GM12878 (cell line): ENCODE measurements at regions not wholly inside any gene's neighbourhood (a gene's known extent, or its start where the extent isn't known, plus 50 kb on each side); places are given as distances from the start of the nearest gene placed in this dataset.

Experiments
- ATAC-seq: fragments of 200-7000 bp; cut with Tn5 transposase; 3 replicates; pipeline ENCODE4 v1.9.1; 2020; ENCODE audit warnings: mild to moderate bottlenecking, moderate library complexity
- BruUV-seq: library from RNA; stranded (reverse); fragments of 400-500 nt; replicated peaks from 2 replicates; lab custom pipeline; 2021; lab: Mats Ljungman, UMichigan
- CTCF ChIA-PET: fragments of 300-600 bp; sonication (Branson Sonifier 250); formaldehyde crosslinking; extraction: SDS; loops from one replicate; lab custom pipeline; 2021; ENCODE audit warnings: inconsistent platforms; lab: Yijun Ruan, JAX
- POLR2A ChIA-PET: fragments of 350-600 bp; formaldehyde crosslinking; extraction: SDS; loops from one replicate; lab custom pipeline; 2021; ENCODE audit warnings: inconsistent platforms; lab: Charles Lee
- RAD21 ChIA-PET: fragments of 300-600 bp; sonication (Branson Sonifier 250); formaldehyde crosslinking; loops from one replicate; lab custom pipeline; 2023; ENCODE audit warnings: antibody characterized with exemption; ENCODE audit not compliant: unreplicated experiment; lab: Charles Lee
- SMC1A ChIA-PET: fragments of 300-600 bp; sonication (Branson Sonifier 250); formaldehyde crosslinking; loops from one replicate; lab custom pipeline; 2023; ENCODE audit not compliant: unreplicated experiment, uncharacterized antibody; lab: Charles Lee
- DNase-seq: peaks from one replicate; pipeline ENCODE4 v3.0.0-alpha.2; 2011; ENCODE audit warnings: low read depth, low spot score
- FAIRE-seq: peaks from 3 replicates; lab custom pipeline; 2011; peaks lifted over from hg19 to GRCh38; lab: Jason Lieb, UNC
- H2AFZ ChIP-seq: 2 replicates; pipeline ENCODE4 v1.6.0; 2011; ENCODE audit warnings: low read depth, low read length, control low read depth; ENCODE audit not compliant: control insufficient read depth
- H3K27ac ChIP-seq: 2 replicates; pipeline ENCODE4 v1.5.1; 2011; ENCODE audit warnings: control low read depth; ENCODE audit not compliant: control insufficient read depth, insufficient read depth
- H3K27me3 ChIP-seq, 2 experiments: replicated peaks in 1 of 2; 2 replicates each; pipeline versions ENCODE4 v1.6.0 to v1.6.1; 2011; ENCODE audit warnings: low read length in 1 of 2; ENCODE audit not compliant: control insufficient read depth in 2 of 2, insufficient read depth in 2 of 2
- H3K36me3 ChIP-seq, 2 experiments: 2 replicates each; pipeline ENCODE4 v1.5.1; 2011; ENCODE audit warnings: low read length in 1 of 2; ENCODE audit not compliant: control insufficient read depth in 2 of 2, insufficient read depth in 2 of 2
- H3K4me1 ChIP-seq: 2 replicates; pipeline ENCODE4 v1.6.1; 2011; ENCODE audit warnings: mild to moderate bottlenecking, low read length, moderate library complexity, mixed read lengths; ENCODE audit not compliant: control insufficient read depth, insufficient read depth
- H3K4me2 ChIP-seq: 2 replicates; pipeline ENCODE4 v1.6.0; 2011; ENCODE audit warnings: control low read depth; ENCODE audit not compliant: control insufficient read depth, insufficient read depth
- H3K4me3 ChIP-seq: fragments of 200-600 bp; sonication (generic); 2 replicates; pipeline ENCODE4 v1.5.1; 2016
- H3K79me2 ChIP-seq: 2 replicates; pipeline ENCODE4 v1.6.0; 2011; ENCODE audit warnings: low read length; ENCODE audit not compliant: control insufficient read depth, insufficient read depth
- H3K9ac ChIP-seq: 2 replicates; pipeline ENCODE4 v1.8.0; 2011; ENCODE audit warnings: low read length, control low read depth, mixed read lengths; ENCODE audit not compliant: control insufficient read depth, insufficient read depth
- H3K9me3 ChIP-seq: replicated peaks from 3 replicates; pipeline ENCODE4 v1.5.1; 2011; ENCODE audit warnings: mild to moderate bottlenecking, low read length; ENCODE audit not compliant: control insufficient read depth, insufficient read depth
- H4K20me1 ChIP-seq: 2 replicates; pipeline ENCODE4 v1.6.0; 2011; ENCODE audit not compliant: control insufficient read depth, insufficient read depth
- CREM ChIP-seq: IDR thresholded peaks from 2 replicates; pipeline ENCODE4 v1.6.1; 2014; ENCODE audit warnings: antibody characterized with exemption, low read depth
- EP300 ChIP-seq, 2 experiments: fragments of 150-350 bp in 1 of 2; IDR thresholded peaks; 2 replicates each; pipeline ENCODE4 v1.6.1; 2011 to 2012; ENCODE audit warnings: low read depth in 2 of 2, low read length in 2 of 2, borderline replicate concordance in 1 of 2, improper control_type of control experiment in 1 of 2, inconsistent platforms in 1 of 2; ENCODE audit not compliant: control insufficient read depth in 1 of 2
- NR2F1 ChIP-seq: fragments of 450-650 bp; conservative IDR thresholded peaks from 2 replicates; pipeline ENCODE4 v1.6.1; 2017; ENCODE audit warnings: mild to moderate bottlenecking
- SPI1 ChIP-seq: IDR thresholded peaks from 2 replicates; pipeline ENCODE4 v1.6.1; 2011; ENCODE audit warnings: low read depth, mild to moderate bottlenecking, low read length, moderate library complexity, borderline replicate concordance; ENCODE audit not compliant: insufficient read depth
- SUZ12 ChIP-seq: fragments of 200-600 bp; sonication (generic); IDR thresholded peaks from one replicate; pipeline ENCODE4 v1.6.1; 2018; ENCODE audit warnings: antibody characterized with exemption, mild to moderate bottlenecking; ENCODE audit not compliant: unreplicated experiment
- WGBS: methylation state at CpG from one replicate; pipeline ENCODE4 v1.1.6; 2016; ENCODE audit warnings: low lambda C conversion rate; ENCODE audit not compliant: insufficient replicate concordance, insufficient coverage; ENCODE audit errors: missing lambda C conversion rate; 5-methylcytosine and 5-hydroxymethylcytosine counted together
- in situ Hi-C: fragments of 300-500 bp; cut with MboI; formaldehyde crosslinking; loops from 9 replicates; pipeline ENCODE4 v1.14.3; 2018; ENCODE audit warnings: mixed read lengths
- intact Hi-C: fragments of 100-400 bp; cut with micrococcal nuclease; formaldehyde crosslinking; loops from one replicate; pipeline ENCODE4 v1.14.2; 2022; ENCODE audit not compliant: unreplicated experiment
- TF ChIP-seq, protein P1 (sequence below): fragments of 450-650 bp; conservative IDR thresholded peaks from 2 replicates; pipeline ENCODE4 v1.6.1; 2017; ENCODE audit warnings: mild to moderate bottlenecking, moderate library complexity
- TF ChIP-seq, protein P2 (sequence below): fragments of 450-650 bp; IDR thresholded peaks from 2 replicates; pipeline ENCODE4 v1.6.1; 2014; ENCODE audit warnings: mild to moderate bottlenecking

DNA sequence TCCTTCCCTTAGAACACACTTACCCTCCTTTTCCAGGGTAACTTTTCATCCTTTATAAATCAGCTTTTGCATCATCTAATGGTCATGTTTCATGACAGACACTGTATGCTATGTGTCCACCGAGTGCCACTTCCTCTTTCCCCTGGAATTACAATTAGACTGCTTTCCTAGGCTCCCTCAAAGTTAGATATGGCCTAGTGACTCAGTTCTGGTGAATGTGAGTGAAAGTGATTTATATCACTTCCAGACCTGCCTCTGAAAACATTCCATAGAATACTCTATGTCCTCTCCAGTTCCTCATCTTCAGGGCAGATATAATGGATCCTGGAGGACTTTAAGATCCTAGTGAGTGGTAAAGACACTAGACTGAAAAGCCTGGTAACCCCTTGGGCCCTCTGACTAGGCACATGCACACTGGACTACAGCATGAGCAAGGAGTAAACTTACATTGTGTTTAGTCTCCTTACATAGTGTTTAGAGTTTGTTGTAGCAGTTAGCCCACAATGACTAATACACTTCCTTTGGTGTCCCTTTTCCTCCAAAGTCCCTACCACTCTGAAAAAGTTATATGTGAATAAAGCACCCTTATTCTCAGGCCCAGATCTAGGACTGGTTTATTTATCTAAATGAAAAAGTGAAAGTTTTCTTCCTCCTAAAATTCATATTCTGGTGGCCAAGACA is 59.3 kb downstream of the GPR88 start:
- Histone ChIP-seq H3K4me3 (no peak overlapping the region), H3K9me3 (no peaks in the 10 kb centered on the region; the same call in 2 of the 3 replicates), H3K79me2 (no peaks in the 10 kb centered on the region), H3K4me1 (no peaks in the 10 kb centered on the region), H4K20me1 (no peaks in the 10 kb centered on the region), H3K9ac (no peak overlapping the region)
- ChIA-PET RAD21 (no interaction called here), CTCF (no interaction called here), SMC1A (interaction anchor here (0.6 kb wide), 1 partner anchor 102 kb away, joined by 3 read pairs; no protein-coding TSS in a partner anchor)
- FAIRE-seq (no peak), ATAC-seq (no peak), DNase-seq (no peak)
- BruUV-seq = no TSS peak
- in situ Hi-C loops = no loop called here
- intact Hi-C loops = no loop called here
- WGBS = 0% methylated on average over 1 of the region's 1 CpG
- TF ChIP-seq SPI1 = peak; percentile 59; the same call in 1 of the 2 replicates
- no peak for TF ChIP-seq NR2F1
- no peak for TF ChIP-seq CREM
- TF ChIP-seq, all 136 proteins: peak for 1
- Histone ChIP-seq H3K4me2 (no peak overlapping the region), H3K36me3 (no peaks in the 10 kb centered on the region), H3K27me3 (no peaks in the 10 kb centered on the region), H2AFZ (no peak overlapping the region), H3K27ac (no peak overlapping the region)
- POLR2A ChIA-PET = interaction anchor here (0.6 kb wide), 1 partner anchor 49 kb away, joined by 3 read pairs; no protein-coding TSS in a partner anchor

DNA sequence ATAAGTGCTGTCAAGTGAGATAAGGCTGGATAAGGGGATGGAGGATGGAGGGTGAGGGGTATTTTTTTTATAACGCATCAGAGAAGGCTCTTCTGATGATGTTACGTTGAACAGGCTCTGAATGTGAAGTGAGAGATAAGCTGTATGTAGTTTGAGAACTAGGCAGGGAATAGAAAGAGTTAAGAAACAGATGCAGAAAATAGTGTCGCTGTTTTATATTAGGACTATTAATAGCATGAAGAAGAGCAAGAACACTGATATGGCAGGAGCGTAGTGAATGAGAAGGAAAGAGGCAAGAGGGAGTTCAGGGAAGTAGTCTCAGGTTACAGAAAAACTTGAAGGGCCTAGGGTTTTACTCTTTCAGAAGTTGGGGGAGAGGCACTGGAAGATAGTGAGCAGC is 59.8 kb downstream of the GPR88 start:
- H3K9ac ChIP-seq = no peak overlapping the region
- BruUV-seq = no TSS peak
- TF ChIP-seq EP300 (IDR thresholded peaks at IDR 0.05; ENCODE audit: borderline replicate concordance in 1 of 2, control insufficient read depth in 1 of 2, low read depth in 2 of 2, low read length in 2 of 2) (no peak), SUZ12 (no peak)
- TF ChIP-seq, protein P1, sequence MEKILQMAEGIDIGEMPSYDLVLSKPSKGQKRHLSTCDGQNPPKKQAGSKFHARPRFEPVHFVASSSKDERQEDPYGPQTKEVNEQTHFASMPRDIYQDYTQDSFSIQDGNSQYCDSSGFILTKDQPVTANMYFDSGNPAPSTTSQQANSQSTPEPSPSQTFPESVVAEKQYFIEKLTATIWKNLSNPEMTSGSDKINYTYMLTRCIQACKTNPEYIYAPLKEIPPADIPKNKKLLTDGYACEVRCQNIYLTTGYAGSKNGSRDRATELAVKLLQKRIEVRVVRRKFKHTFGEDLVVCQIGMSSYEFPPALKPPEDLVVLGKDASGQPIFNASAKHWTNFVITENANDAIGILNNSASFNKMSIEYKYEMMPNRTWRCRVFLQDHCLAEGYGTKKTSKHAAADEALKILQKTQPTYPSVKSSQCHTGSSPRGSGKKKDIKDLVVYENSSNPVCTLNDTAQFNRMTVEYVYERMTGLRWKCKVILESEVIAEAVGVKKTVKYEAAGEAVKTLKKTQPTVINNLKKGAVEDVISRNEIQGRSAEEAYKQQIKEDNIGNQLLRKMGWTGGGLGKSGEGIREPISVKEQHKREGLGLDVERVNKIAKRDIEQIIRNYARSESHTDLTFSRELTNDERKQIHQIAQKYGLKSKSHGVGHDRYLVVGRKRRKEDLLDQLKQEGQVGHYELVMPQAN = no peak
- TF ChIP-seq, protein P2, sequence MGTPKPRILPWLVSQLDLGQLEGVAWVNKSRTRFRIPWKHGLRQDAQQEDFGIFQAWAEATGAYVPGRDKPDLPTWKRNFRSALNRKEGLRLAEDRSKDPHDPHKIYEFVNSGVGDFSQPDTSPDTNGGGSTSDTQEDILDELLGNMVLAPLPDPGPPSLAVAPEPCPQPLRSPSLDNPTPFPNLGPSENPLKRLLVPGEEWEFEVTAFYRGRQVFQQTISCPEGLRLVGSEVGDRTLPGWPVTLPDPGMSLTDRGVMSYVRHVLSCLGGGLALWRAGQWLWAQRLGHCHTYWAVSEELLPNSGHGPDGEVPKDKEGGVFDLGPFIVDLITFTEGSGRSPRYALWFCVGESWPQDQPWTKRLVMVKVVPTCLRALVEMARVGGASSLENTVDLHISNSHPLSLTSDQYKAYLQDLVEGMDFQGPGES = no peak
- POLR2A ChIA-PET = interaction anchor here (0.6 kb wide), 1 partner anchor 49 kb away, joined by 3 read pairs; no protein-coding TSS in a partner anchor
- no peaks in the 10 kb centered on the region for H3K27me3 ChIP-seq
- H3K4me2 ChIP-seq = no peak overlapping the region
- intact Hi-C loops (no loop called here), in situ Hi-C loops (no loop called here)
- H3K36me3 ChIP-seq = no peaks in the 10 kb centered on the region
- H4K20me1 ChIP-seq = no peaks in the 10 kb centered on the region
- H3K9me3 ChIP-seq = no peaks in the 10 kb centered on the region
- SMC1A ChIA-PET = interaction anchor here (0.6 kb wide), 1 partner anchor 103 kb away, joined by 3 read pairs; no protein-coding TSS in a partner anchor
- 18% methylated on average over 4 of the region's 4 CpGs for WGBS
- no peak overlapping the region for H2AFZ ChIP-seq
- no peak for ATAC-seq
- no peaks in the 10 kb centered on the region for H3K79me2 ChIP-seq
- H3K4me3 ChIP-seq = no peak overlapping the region
- CTCF ChIA-PET = no interaction called here
- RAD21 ChIA-PET = no interaction called here
- no peak for DNase-seq
- no peak overlapping the region for H3K27ac ChIP-seq
- FAIRE-seq = no peak
- no peaks in the 10 kb centered on the region for H3K4me1 ChIP-seq
